ENCODE measurements at regions not wholly inside any gene's neighbourhood (a gene's known extent, or its start where the extent isn't known, plus 50 kb on each side); places are given as distances from the start of the nearest gene placed in this dataset.
"Not testable (repeated sequence)": the region's sequence is repeated elsewhere in the genome, so short reads cannot be mapped to it uniquely, and the experiment has no call there.

- no peak overlapping the region for H3K4me3 ChIP-seq (ENCODE audit: low read depth, low read length)
- peak; percentile 9 for DNase-seq (ENCODE audit: low read depth)
- no peak for TF ChIP-seq CTCF (IDR thresholded peaks at IDR 0.05; ENCODE audit: insufficient read depth, low read length)
These were observed 105.2 kb upstream of the LRPAP1 start for GRCh38 chr4:3637326-3638016.

GRCh38 chr4:3636646-3637320 is 104.6 kb upstream of the LRPAP1 start:
- no peak overlapping the region for H3K4me3 ChIP-seq (ENCODE audit: low read depth, low read length)
- no peak for TF ChIP-seq CTCF (IDR thresholded peaks at IDR 0.05; ENCODE audit: insufficient read depth, low read length)
- DNase-seq (ENCODE audit: low read depth), result no peak

GRCh38 chr4:3636020-3636419 is 103.8 kb upstream of the LRPAP1 start:
- H3K4me3 ChIP-seq (ENCODE audit: low read depth, low read length); DNase-seq (ENCODE audit: low read depth): not testable (repeated sequence)

GRCh38 chr4:3634894-3635820 is 102.9 kb upstream of the LRPAP1 start:
- no peak overlapping the region for H3K4me3 ChIP-seq (ENCODE audit: low read depth, low read length)
- no peak for DNase-seq (ENCODE audit: low read depth)
- TF ChIP-seq CTCF (IDR thresholded peaks at IDR 0.05; ENCODE audit: insufficient read depth, low read length), result no peak

- no peak overlapping the region for H3K4me3 ChIP-seq (ENCODE audit: low read depth, low read length)
- DNase-seq (ENCODE audit: low read depth), result no peak
- no peak for TF ChIP-seq CTCF (IDR thresholded peaks at IDR 0.05; ENCODE audit: insufficient read depth, low read length)
These were observed 102.1 kb upstream of the LRPAP1 start for GRCh38 chr4:3634281-3634857.

GRCh38 chr4:3633277-3633676 is 101.1 kb upstream of the LRPAP1 start:
- not testable (repeated sequence) for DNase-seq (ENCODE audit: low read depth); H3K4me3 ChIP-seq (ENCODE audit: low read depth, low read length)

GRCh38 chr4:3632794-3633193 is 100.6 kb upstream of the LRPAP1 start:
- not testable (repeated sequence) for H3K4me3 ChIP-seq (ENCODE audit: low read depth, low read length); DNase-seq (ENCODE audit: low read depth)

GRCh38 chr4:3631544-3632266 is 99.5 kb upstream of the LRPAP1 start:
- not testable (repeated sequence) for DNase-seq (ENCODE audit: low read depth)

More at GRCh38 chr4:3631544-3632266, 99.5 kb upstream of the LRPAP1 start:
- H3K4me3 ChIP-seq (ENCODE audit: low read depth, low read length), result not testable (repeated sequence)

All from fibroblast of the aortic adventitia (primary cell).